MM.1S (cell line): ENCODE measurements at regions not wholly inside any gene's neighbourhood (a gene's known extent, or its start where the extent isn't known, plus 50 kb on each side); places are given as distances from the start of the nearest gene placed in this dataset.
"Not testable (repeated sequence)": the region's sequence is repeated elsewhere in the genome, so short reads cannot be mapped to it uniquely, and the experiment has no call there.

ENCODE experiments used
- CTCF ChIP-seq: fragments of 300-600 bp; sonication (generic); IDR thresholded peaks from 2 replicates; pipeline ENCODE4 v1.5.1; 2016; ENCODE audit warnings: antibody characterized with exemption, low read length, mixed read lengths
- EZH2 ChIP-seq: fragments of 300-600 bp; sonication (generic); optimal IDR thresholded peaks from 2 replicates; pipeline ENCODE3; 2017; ENCODE audit warnings: low read depth, mild to moderate bottlenecking, antibody characterized with exemption, low read length, mixed read lengths

- not testable (repeated sequence) for TF ChIP-seq CTCF, EZH2
Measured at GRCh38 chr7:150016651-150017189, 143.0 kb downstream of the ATP6V0E2 start.
